ENCODE measurements at regions not wholly inside any gene's neighbourhood (a gene's known extent, or its start where the extent isn't known, plus 50 kb on each side); places are given as distances from the start of the nearest gene placed in this dataset.

- TF ChIP-seq CTCF (conservative IDR thresholded peaks at IDR 0.05; ENCODE audit: low read depth, low read length) (no peak), CEBPB (IDR thresholded peaks at IDR 0.05; ENCODE audit: low read depth, low read length) (no peak), BHLHE40 (IDR thresholded peaks at IDR 0.05; ENCODE audit: low read depth, low read length) (no peak)
These were observed 403.3 kb downstream of the TXNL1 start for GRCh38 chr18:56235071-56235470.

Measured in IMR-90 (cell line).